ENCODE measurements at regions not wholly inside any gene's neighbourhood (a gene's known extent, or its start where the extent isn't known, plus 50 kb on each side); places are given as distances from the start of the nearest gene placed in this dataset.
"Not testable (repeated sequence)": the region's sequence is repeated elsewhere in the genome, so short reads cannot be mapped to it uniquely, and the experiment has no call there.

DNA sequence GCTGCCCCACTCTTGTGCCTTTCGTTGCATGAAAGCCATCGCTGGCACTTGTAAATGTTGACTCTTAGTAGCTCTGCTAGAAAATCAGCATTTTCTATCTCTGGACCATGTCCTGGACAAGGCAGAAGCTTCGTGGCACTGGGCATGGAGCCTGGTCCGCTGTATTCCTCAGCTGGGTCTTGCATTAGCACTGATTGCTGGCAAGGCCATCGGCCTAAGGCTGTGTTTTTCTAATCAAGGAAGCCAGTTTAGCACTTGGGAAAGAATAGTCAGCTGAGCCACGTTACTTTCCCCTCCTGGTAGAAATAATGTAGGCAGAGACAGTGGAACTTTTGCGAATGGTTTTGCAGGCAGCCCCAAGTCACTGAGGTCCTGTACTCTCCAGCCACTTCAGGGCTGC lies 180.2 kb upstream of the EOLA2 start:
- Histone ChIP-seq H3K4me3 (no peak overlapping the region), H3K4me1 (no peaks in the 10 kb centered on the region), H3K36me3 (replicated peaks in 1 of 2; ENCODE audit: insufficient read depth in 1 of 2, low read depth in 2 of 2) (no peaks in the 10 kb centered on the region), H3K9me3 (no peaks in the 10 kb centered on the region), H3K27ac (no peak overlapping the region), H3K27me3 (no peaks in the 10 kb centered on the region)
- no peak for ATAC-seq
- DNase-seq: no peak
- 60 to 88% methylated on average over 2 to 7 of the region's 7 CpGs for WGBS, 2 donors
- TF ChIP-seq, protein P1, sequence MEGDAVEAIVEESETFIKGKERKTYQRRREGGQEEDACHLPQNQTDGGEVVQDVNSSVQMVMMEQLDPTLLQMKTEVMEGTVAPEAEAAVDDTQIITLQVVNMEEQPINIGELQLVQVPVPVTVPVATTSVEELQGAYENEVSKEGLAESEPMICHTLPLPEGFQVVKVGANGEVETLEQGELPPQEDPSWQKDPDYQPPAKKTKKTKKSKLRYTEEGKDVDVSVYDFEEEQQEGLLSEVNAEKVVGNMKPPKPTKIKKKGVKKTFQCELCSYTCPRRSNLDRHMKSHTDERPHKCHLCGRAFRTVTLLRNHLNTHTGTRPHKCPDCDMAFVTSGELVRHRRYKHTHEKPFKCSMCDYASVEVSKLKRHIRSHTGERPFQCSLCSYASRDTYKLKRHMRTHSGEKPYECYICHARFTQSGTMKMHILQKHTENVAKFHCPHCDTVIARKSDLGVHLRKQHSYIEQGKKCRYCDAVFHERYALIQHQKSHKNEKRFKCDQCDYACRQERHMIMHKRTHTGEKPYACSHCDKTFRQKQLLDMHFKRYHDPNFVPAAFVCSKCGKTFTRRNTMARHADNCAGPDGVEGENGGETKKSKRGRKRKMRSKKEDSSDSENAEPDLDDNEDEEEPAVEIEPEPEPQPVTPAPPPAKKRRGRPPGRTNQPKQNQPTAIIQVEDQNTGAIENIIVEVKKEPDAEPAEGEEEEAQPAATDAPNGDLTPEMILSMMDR (IDR thresholded peaks at IDR 0.05): no peak
- TF ChIP-seq POLR2A (IDR thresholded peaks at IDR 0.05): no peak
- intact Hi-C loops (cut with DNase I): no loop called here

DNA sequence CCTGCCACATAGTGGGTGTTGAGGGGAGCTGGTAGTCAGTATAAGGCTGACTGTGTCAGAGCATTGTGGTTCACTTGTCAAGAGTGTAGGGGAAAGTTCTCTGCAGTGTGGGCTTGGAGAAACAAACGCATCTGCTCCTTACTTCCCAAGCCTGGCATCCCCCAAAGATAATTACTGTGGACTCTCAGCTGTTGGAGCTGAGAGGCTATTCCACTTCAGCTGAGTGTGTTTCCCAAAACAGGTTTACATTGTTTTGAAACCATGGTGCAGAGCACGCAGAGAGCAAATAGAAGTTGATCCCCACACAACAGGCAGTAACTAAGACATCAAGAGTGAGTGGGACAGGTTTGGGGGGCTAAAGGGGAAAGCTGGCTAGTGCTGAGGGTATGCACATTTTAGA lies 181.0 kb upstream of the EOLA2 start:
- Histone ChIP-seq H3K9me3 (no peaks in the 10 kb centered on the region), H3K4me1 (no peaks in the 10 kb centered on the region), H3K27ac (no peak overlapping the region), H3K36me3 (replicated peaks in 1 of 2; ENCODE audit: insufficient read depth in 1 of 2, low read depth in 2 of 2) (no peaks in the 10 kb centered on the region), H3K27me3 (no peaks in the 10 kb centered on the region), H3K4me3 (no peak overlapping the region)
- ATAC-seq (no peak), DNase-seq (no peak)
- TF ChIP-seq POLR2A (IDR thresholded peaks at IDR 0.05): no peak
- TF ChIP-seq, protein P1 (IDR thresholded peaks at IDR 0.05): no peak
- 76 to 82% methylated on average over 2 of the region's 2 CpGs for WGBS, 2 donors
- intact Hi-C loops (cut with DNase I): no loop called here

DNA sequence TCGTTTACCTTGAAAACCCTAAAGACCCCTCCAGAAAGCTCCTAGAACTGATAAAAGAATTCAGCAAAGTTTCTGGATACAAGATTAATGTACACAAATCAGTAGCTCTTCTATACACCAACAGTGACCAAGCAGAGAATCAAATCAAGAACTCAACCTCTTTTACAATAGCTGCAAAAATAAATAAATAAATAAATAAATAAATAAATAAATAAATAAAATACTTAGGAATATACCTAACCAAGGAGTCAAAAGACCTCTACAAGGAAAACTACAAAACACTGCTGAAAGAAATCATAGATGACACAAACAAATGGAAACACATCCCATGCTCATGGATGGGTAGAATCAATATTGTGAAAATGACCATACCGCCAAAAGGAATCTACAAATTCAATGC lies 186.8 kb upstream of the EOLA2 start:
- H3K27ac ChIP-seq; H3K9me3 ChIP-seq; DNase-seq; H3K4me1 ChIP-seq; H3K36me3 ChIP-seq (replicated peaks in 1 of 2; ENCODE audit: insufficient read depth in 1 of 2, low read depth in 2 of 2); intact Hi-C loops (cut with DNase I); H3K4me3 ChIP-seq; ATAC-seq; H3K27me3 ChIP-seq: not testable (repeated sequence)
- WGBS, 2 donors: 88 to 93% methylated on average over 2 of the region's 2 CpGs

DNA sequence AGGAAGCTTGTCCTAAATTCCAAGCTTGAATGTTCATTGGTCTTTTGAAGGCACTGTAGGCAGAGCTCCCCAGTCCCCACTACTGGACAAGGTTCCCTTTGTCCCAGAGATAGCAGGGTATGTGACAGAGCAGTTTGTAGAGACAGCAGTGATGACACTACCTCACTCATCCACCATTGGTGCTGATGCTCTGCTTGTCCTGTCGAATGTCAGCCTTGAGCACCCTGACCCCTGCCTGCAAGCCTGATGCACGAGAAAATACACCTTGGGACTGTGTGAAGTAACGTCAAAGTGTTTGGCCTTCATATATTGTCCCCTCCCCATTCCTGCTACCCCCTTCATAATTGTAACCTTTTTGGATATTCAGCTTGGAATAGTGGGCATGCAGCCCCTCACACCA lies 188.9 kb upstream of the EOLA2 start:
- DNase-seq (no peak), ATAC-seq (no peak)
- intact Hi-C loops (cut with DNase I): no loop called here
- H3K4me3 ChIP-seq: no peak overlapping the region
- no peak overlapping the region for H3K27ac ChIP-seq
- H3K36me3 ChIP-seq (replicated peaks in 1 of 2; ENCODE audit: insufficient read depth in 1 of 2, low read depth in 2 of 2): no peaks in the 10 kb centered on the region
- H3K9me3 ChIP-seq: no peaks in the 10 kb centered on the region
- no peaks in the 10 kb centered on the region for H3K27me3 ChIP-seq
- 95% methylated on average over 2 of the region's 3 CpGs; no CpG with 5 or more reads in 1 of the 2 donors for WGBS, 2 donors
- no peaks in the 10 kb centered on the region for H3K4me1 ChIP-seq
- TF ChIP-seq POLR2A (IDR thresholded peaks at IDR 0.05): no peak
- TF ChIP-seq, protein P1 (IDR thresholded peaks at IDR 0.05): no peak

DNA sequence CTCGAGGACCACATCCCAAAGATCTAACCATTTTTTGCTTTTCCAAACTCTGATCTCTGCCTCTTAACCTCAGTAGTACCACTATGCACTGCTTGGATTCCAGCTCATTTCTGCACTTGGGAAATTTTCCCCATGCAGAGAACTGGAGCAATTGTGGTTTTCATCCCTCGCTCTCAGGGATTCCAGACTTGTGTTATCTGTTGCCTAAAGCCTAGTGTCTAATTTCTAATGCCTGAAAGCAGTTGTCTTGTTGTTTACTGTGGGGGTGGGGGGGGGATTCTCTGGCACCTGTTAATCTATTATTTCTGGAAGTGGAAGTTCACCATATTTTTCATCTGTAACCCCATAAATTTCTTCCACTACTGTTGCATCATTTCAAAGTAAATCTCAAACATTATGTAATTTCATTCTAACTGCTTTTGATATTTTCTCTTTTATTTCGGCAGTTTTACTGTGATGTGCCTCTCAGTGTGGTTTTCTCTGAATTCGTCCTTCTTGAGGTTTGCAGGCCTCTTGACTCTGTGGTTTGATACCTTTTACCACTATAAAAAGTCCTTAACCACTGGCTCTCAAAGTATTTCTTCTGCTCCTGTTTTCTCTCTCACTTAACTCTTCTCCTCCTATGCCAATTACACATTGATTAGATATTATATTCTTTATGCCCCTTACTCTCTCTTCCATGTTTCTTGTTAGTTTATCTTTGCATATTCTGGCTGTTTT lies 205.6 kb upstream of the EOLA2 start:
- Histone ChIP-seq H3K27ac (no peak overlapping the region), H3K4me1 (no peaks in the 10 kb centered on the region), H3K27me3 (no peaks in the 10 kb centered on the region), H3K36me3 (replicated peaks in 1 of 2; ENCODE audit: insufficient read depth in 1 of 2, low read depth in 2 of 2) (no peaks in the 10 kb centered on the region), H3K4me3 (no peak overlapping the region), H3K9me3 (no peaks in the 10 kb centered on the region)
- no peak for DNase-seq
- intact Hi-C loops (cut with DNase I): no loop called here
- WGBS, 2 donors: 81 to 84% methylated on average over 4 of the region's 4 CpGs
- no peak for ATAC-seq
- TF ChIP-seq, protein P1 (IDR thresholded peaks at IDR 0.05): no peak
- TF ChIP-seq POLR2A (IDR thresholded peaks at IDR 0.05): no peak
